ENCODE measurements at regions not wholly inside any gene's neighbourhood (a gene's known extent, or its start where the extent isn't known, plus 50 kb on each side); places are given as distances from the start of the nearest gene placed in this dataset.

GRCh38 chr6:134830194-134830593 lies 119.7 kb downstream of the ALDH8A1 start:
- Histone ChIP-seq H3K27me3 (ENCODE audit: control insufficient read depth, insufficient read depth, low read length) (no peaks in the 10 kb centered on the region), H3K36me3 (ENCODE audit: control insufficient read depth, insufficient read depth, low read length) (no peaks in the 10 kb centered on the region), H3K4me3 (ENCODE audit: low read depth, low read length) (no peak overlapping the region)
- ChIA-PET POLR2A (no interaction called here), CTCF (interaction anchor here (0.9 kb wide), 1 partner anchor 110 kb away, joined by 3 read pairs; no protein-coding TSS in a partner anchor)
- DNase-seq (ENCODE audit: low read depth), result no peak
- TF ChIP-seq CTCF (IDR thresholded peaks at IDR 0.05; ENCODE audit: insufficient read depth, low read depth, low read length), result no peak

- H3K27me3 ChIP-seq (ENCODE audit: control insufficient read depth, insufficient read depth, low read length), result no peaks in the 10 kb centered on the region
- TF ChIP-seq CTCF (IDR thresholded peaks at IDR 0.05; ENCODE audit: insufficient read depth, low read depth, low read length), result no peak
- ChIA-PET POLR2A (no interaction called here), CTCF (no interaction called here)
- no peak for DNase-seq (ENCODE audit: low read depth)
- H3K4me3 ChIP-seq (ENCODE audit: low read depth, low read length), result no peak overlapping the region
- H3K36me3 ChIP-seq (ENCODE audit: control insufficient read depth, insufficient read depth, low read length), result no peaks in the 10 kb centered on the region
Observed at GRCh38 chr6:134828641-134829040, 121.3 kb downstream of the ALDH8A1 start.

GRCh38 chr6:134826889-134827737 lies 122.8 kb downstream of the ALDH8A1 start:
- Histone ChIP-seq H3K36me3 (ENCODE audit: control insufficient read depth, insufficient read depth, low read length) (no peaks in the 10 kb centered on the region), H3K27me3 (ENCODE audit: control insufficient read depth, insufficient read depth, low read length) (no peaks in the 10 kb centered on the region), H3K4me3 (ENCODE audit: low read depth, low read length) (no peak overlapping the region)
- DNase-seq (ENCODE audit: low read depth), result peak; percentile 94
- CTCF ChIA-PET, result interaction anchor here (0.6 to 2.9 kb wide), 20 partner anchors 9 to 717 kb away, joined by 3 to 19 read pairs (median 3); no protein-coding TSS in a partner anchor
- POLR2A ChIA-PET, result interaction anchor here (0.5 kb wide), 1 partner anchor 667 kb away, joined by 15 read pairs; no protein-coding TSS in a partner anchor
- 0 out of 2 replicates have a peak, but pooled peaks have one; percentile 14 for TF ChIP-seq CTCF (IDR thresholded peaks at IDR 0.05; ENCODE audit: insufficient read depth, low read depth, low read length)

- H3K36me3 ChIP-seq (ENCODE audit: control insufficient read depth, insufficient read depth, low read length), result no peaks in the 10 kb centered on the region
- H3K27me3 ChIP-seq (ENCODE audit: control insufficient read depth, insufficient read depth, low read length), result no peaks in the 10 kb centered on the region
- DNase-seq (ENCODE audit: low read depth), result no peak
- ChIA-PET CTCF (interaction anchor here (0.7 to 3.4 kb wide), 28 partner anchors 9 to 700 kb away, joined by 3 to 23 read pairs (median 5); no protein-coding TSS in a partner anchor), POLR2A (no interaction called here)
- no peak for TF ChIP-seq CTCF (IDR thresholded peaks at IDR 0.05; ENCODE audit: insufficient read depth, low read depth, low read length)
- H3K4me3 ChIP-seq (ENCODE audit: low read depth, low read length), result no peak overlapping the region
Observed at GRCh38 chr6:134823710-134824034, 126.2 kb downstream of the ALDH8A1 start.

- CTCF ChIA-PET, result interaction anchor here (0.7 to 3.4 kb wide), 38 partner anchors 9 to 700 kb away, joined by 3 to 23 read pairs (median 4); no protein-coding TSS in a partner anchor
- TF ChIP-seq CTCF (IDR thresholded peaks at IDR 0.05; ENCODE audit: insufficient read depth, low read depth, low read length), result peak; percentile 84
Observed at GRCh38 chr6:134822920-134823709, 126.8 kb downstream of the ALDH8A1 start.

More at GRCh38 chr6:134822920-134823709, 126.8 kb downstream of the ALDH8A1 start:
- DNase-seq (ENCODE audit: low read depth), result no peak
- Histone ChIP-seq H3K4me3 (ENCODE audit: low read depth, low read length) (no peak overlapping the region), H3K27me3 (ENCODE audit: control insufficient read depth, insufficient read depth, low read length) (no peaks in the 10 kb centered on the region), H3K36me3 (ENCODE audit: control insufficient read depth, insufficient read depth, low read length) (no peaks in the 10 kb centered on the region)
- POLR2A ChIA-PET, result no interaction called here

All from BJ (cell line).